GM19455 (cell line): ENCODE measurements at regions not wholly inside any gene's neighbourhood (a gene's known extent, or its start where the extent isn't known, plus 50 kb on each side); places are given as distances from the start of the nearest gene placed in this dataset.
A peak's percentile ranks its signal among the peaks of the same experiment; 100 is the strongest.

Source experiments
- ATAC-seq: cut with Tn5 transposase; IDR thresholded peaks from one replicate; pipeline ENCODE4 v1.9.1; 2021; ENCODE audit not compliant: unreplicated experiment

GRCh38 chr12:40172879-40173278 is 51.9 kb upstream of the LRRK2 start:
- no peak for ATAC-seq

- ATAC-seq = no peak
These were observed 53.3 kb upstream of the LRRK2 start for GRCh38 chr12:40171501-40171900.

- ATAC-seq = no peak
These were observed 53.7 kb upstream of the LRRK2 start for GRCh38 chr12:40171066-40171465.

- ATAC-seq = no peak
These were observed 54.2 kb upstream of the LRRK2 start for GRCh38 chr12:40170593-40170992.

DNA sequence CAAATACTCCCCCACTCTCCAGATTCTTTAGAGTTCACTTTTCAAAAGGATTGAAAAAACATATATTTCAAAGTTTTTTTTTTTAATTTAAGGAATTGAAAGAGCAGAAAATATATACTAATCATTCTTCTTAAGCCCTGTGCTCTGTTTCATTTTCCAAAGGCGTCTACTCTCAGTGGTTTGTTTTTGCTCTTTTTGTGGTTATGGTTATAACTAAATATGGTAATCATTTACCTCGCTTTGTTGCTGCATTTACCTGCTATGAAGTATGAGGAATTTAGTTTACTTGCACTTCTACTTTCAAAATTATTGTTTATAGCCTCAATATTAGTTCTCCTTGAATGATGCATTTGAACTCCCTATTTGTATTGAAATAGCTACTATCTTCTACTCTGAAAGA is 55.9 kb upstream of the LRRK2 start:
- ATAC-seq = peak; percentile 96

- peak; percentile 33 for ATAC-seq
These were observed 56.4 kb upstream of the LRRK2 start for GRCh38 chr12:40168419-40168818.

DNA sequence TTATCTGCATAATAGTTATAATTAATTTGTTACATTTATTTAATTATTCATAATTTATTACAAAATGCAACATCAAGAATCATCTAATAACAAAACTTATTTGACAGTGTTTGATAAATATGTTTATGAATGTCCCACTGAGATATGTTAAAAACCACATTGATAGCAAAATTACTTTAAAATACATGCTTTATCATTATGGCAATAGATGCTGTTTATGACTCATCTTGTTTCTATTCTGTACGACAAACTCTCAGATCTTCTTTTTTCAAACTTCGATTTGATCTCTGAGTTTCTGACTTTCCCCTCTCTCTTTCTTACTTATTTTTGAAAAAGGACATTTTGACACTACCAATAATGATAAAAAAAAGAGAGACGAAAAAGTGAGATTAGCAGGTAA is 56.8 kb upstream of the LRRK2 start:
- ATAC-seq = peak; percentile 64

DNA sequence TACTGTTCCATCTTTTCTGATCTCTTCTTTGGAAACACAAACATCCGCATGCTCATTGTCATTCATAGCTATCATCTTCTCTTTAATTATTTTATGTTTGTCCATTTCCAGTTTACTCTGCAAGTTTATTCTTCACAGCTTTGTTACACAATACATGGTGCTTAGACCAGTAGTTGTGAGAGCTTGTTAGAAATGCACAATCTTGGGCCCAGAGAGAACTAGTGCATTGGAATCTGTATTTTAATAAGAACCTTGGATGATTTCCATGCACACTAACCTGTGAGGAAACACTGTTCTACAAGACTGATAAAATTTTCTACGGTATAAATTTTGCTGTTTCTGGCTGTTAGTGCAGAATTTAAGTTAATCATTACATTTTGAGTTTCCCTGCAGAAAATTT is 59.3 kb upstream of the SLC2A13 start:
- ATAC-seq = no peak

GRCh38 chr12:40164034-40164433 is 58.2 kb upstream of the SLC2A13 start:
- no peak for ATAC-seq

DNA sequence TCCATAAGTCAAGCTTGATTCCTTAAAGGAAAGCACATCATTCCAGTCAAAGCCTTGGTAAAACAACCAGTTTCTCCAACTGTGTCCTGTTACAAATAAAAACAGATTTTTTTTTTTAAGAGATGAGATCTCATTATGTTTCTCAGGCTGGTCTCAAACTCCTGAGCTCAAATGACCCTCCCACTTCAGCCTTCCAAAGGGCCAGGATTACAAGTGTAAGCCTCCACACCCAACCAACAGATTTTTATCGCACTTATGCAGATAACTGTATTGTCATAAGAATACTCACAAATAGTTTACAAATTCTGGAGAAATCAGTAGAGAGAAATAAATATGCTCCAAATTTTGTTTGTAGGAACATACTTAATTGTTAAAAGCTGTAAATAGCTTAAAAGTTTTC is 56.2 kb upstream of the SLC2A13 start:
- no peak for ATAC-seq

DNA sequence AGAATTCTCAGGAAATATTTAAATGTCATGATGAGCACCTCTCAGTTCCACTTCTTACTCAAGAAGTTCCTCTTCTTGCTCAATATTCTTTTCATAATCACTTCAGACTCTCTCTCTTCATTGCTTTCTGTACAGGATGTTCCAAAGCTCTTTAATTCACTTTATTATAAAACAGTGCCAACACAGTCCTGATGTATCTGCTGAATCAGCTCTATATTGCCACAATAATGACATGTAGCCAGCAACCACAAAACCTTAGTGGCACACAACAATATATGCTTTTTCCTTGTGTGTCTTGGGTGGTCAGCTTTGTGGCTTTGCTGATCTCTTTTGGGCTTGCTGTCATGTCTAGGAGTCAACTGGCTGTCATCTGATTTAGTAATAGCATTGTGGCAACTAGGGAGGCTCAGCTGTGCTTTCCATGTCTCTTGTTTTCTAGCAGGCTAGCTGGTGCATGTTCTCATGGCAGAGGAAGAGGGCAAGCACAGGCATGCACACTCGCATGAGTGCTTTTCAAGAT is 52.8 kb upstream of the SLC2A13 start:
- no peak for ATAC-seq

DNA sequence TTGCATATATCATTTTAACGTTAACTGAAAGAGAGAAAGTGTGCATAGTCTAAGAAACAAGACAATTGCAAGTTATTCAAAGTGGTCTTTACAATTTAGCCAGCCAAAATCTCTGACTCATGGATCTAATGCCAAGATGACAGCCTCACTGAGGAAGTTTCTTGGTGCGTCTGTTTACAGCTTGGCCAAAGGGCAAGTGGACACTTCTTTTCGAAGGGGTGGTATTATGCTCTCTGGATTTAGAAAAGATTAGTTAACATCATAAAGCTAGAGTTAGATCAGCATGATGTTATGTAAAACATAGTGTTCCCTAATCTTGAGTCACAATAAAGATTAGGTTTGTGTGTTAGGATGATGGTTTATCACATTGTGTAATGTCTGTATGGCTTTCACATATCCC is 51.5 kb upstream of the SLC2A13 start:
- ATAC-seq = no peak

DNA sequence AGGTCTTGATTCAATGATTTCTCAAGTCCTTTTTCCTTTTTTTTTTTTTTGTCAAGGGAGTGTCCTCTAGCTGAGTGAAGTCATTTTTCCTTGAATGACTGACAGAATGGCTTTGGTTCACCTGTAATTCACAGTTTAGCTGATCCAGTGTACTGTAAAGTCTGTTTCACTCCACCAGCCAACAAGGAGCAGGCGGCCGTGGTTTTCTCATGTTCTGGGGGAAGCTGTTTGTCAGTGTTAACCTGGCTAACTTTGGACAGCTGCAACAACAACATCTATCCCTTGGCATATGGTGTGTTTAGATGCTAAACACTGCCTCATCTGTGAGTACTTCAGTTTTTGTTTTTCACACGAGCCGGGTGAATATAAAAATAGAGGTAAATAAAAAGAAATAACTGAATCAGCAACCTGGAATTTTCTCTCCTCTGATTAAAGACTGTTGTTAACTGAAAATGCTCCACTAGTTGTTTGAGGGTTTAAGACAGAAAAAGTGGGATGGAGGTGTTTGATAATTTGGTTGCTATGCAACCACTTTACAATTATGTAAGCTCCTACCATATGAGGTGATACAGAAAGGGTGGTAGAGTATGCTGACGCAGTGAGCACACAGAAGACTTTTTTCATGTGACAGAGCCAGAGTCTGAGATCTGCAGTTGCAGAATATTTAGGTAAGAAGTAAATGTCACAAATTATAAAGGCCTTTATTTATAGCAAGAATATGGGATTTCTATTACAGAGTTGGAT is 50.3 kb upstream of the SLC2A13 start:
- no peak for ATAC-seq
